GM04504 (cell line): ENCODE measurements at regions not wholly inside any gene's neighbourhood (a gene's known extent, or its start where the extent isn't known, plus 50 kb on each side); places are given as distances from the start of the nearest gene placed in this dataset.
"Not testable (repeated sequence)": the region's sequence is repeated elsewhere in the genome, so short reads cannot be mapped to it uniquely, and the experiment has no call there.

ENCODE experiments used
- DNase-seq: peaks from one replicate; pipeline ENCODE4 v3.0.0-alpha.2; 2012; ENCODE audit warnings: low read depth

DNA sequence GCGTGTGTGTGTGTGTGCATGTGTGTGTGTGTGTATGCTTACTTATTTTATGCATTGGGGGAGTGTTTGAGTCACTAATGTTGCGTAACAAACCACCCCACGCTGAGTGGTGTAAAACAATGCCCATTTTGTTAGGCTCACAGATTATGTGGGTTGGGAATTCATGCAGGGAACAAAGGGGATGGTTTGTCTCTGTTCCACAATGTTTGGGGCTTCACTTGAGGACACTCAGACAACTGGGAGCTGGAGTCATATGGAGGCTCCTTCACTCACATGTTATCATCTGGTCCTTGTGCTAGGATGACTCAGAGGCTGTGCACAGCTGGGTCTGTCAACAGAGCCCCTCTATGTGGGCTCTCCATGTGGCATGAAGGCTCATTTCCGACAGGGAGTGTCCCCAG is 51.3 kb upstream of the LARGE1 start:
- DNase-seq: no peak

DNA sequence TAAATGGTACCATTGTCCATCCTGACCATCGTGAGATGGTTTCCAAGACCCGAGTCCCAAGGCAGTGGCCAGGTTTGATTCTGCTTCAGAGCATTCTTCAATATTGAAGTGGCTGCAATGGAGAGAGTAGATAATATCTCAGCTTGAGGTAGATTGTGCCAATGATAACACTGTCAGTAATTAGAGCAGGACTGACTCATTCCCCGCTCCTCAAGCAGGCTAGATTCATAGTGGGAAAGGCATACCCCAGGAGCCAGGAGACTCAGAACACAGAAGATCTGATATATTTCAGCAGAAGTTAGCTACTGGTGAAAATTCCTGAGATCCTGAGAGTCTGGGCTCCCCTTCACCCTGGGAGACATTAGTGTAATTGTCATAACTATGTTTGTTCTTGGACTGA is 55.6 kb upstream of the LARGE1 start:
- DNase-seq: no peak

DNA sequence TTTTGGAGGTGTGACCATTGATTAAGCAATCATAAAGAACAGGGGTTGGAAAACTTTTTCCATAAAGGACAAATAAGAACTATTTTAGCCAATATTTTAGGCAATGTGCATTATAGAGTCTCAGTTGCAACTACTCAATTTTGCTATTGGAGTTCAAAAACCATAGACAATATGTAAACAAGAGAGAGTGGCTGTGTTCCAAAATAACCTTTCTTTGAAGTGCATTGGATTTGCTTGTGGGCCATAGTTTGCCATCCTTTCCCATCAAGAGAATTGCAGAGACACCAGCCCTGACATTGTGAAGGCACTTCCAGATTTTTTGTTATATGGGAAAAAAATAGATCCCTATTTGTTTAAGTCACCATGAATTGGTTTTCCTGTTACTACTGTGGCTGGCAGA is 63.3 kb upstream of the LARGE1 start:
- no peak for DNase-seq

DNA sequence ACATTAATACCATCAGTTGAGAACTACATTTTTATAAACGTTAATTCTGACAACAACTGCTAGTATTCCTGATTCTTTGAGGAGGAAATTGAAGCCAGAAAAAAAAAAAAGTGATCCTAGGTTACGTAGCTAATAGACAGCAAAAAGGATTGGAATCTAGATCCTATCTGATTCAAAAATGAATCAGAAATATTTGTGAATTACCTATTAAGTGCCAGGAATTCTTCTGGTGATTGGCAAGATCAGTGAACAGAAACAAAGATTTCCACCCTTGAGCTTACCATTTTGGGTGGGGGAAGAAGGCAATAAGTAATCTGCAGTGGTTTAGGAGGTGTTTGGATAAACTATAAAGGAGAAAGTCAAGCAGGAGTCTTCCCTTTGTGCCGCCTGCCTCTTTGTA is 63.9 kb upstream of the LARGE1 start:
- DNase-seq: no peak

DNA sequence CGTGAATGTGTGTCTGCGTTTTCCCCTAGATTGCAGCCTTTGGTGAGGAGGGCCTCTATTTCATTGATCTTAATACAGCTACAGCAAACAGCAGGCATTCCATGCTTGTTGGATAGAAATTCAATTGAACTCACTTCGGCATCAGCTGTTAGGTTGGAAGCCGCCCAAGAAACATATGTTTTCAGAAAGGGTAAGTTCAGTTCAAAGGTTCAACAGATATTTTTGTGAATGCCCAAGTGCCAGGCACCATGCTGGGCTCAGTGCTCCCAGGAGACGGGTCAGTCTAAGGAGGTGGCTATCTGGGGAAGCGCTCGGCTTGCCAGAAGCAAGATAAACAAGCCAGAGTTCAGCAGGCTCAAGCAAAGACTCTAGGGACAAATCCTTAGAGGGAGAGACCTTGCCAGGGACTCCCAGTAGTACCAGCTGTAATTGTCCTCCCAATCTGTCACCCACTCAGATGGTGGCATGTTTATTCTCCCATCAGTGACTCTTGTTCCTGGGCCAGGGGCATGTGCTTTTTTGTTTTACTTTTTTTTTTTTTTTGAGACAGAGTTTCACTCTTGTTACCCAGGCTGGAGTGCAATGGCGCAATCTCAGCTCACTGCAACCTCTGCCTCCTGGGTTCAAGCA is 64.5 kb upstream of the LARGE1 start:
- DNase-seq: no peak

DNA sequence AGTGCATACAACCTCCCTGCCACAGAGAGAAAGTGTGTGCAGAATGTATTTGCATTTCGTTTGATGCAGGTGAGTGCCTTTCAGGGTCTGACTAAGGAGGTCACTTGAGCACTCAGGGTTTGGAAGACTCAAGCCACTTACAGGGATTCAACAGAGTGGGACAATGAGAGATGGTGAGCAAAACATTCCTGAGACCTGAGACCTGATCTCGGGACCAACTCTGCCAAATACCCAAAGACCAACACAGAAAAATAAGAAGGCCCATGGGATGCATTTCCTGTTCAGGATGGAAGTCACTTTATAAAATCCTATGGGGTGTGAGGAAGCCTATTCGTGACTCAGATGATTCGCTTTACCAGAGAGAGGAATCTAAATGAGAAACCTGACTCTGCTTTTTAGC is 65.2 kb upstream of the LARGE1 start:
- no peak for DNase-seq

DNA sequence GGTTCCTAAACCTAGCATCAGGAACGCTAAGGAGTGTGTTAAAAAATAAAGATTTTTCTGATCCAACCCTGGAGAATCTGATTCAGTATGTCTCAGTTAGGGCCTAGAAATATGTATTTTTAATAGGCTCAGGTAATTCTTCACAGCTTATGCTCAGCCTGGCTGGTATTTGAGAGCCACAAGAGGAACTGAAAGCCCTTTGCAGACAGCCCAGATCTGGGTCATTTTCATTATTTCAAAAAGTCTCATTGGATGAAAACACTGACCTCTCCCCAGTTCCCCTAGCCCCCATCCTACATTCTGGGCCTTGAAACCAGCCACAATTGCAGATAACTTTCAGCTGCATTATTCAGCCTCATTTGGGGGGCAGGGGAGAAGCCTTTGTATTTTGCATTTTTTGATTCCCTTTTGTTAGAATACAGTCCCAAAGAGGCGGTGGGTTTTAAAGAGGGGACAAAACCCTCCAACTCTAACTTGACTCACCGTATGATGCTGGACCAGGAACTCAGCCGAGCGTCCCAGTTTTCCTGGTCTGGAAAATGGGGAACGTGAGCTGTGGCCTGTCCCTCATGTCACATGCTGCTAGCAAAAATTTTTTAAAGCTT is 66.0 kb upstream of the LARGE1 start:
- DNase-seq: no peak

DNA sequence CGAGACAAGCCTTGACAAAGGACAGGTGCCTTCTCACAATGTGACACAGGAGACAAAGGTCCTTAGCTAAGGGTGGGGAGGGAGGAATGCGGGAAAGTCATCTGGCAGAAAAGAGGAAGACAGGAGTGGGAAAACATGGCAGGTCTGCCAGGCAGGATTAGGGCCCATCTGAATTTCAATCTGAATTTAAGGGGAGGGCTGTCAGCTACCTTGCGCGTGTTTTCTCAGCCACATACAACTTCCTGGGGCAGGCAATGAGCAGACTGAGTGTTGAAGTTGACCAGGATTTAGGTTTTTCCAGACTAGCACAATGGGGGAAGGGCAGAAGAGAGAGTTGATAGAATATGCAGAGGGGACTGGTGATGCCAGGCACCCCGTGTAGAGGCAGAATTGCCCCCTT is 66.7 kb upstream of the LARGE1 start:
- no peak for DNase-seq

DNA sequence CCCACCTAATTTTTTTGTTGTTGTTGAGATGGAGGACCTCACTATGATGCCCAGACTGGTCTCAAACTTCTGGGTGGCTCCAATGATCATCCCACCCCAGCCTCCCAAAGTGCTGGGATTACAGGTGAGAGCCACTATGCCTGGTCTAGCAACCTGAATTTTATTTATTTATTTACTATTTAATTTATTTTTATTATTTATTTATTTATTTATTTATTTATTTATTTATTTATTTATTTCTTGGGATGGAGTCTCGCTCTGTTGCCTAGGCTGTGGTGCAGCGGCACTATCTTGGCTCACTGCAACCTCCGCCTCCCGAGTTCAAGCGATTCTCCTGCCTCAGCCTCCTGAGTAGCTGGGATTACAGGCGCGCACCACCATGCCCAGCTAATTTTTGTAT is 69.0 kb upstream of the LARGE1 start:
- not testable (repeated sequence) for DNase-seq

DNA sequence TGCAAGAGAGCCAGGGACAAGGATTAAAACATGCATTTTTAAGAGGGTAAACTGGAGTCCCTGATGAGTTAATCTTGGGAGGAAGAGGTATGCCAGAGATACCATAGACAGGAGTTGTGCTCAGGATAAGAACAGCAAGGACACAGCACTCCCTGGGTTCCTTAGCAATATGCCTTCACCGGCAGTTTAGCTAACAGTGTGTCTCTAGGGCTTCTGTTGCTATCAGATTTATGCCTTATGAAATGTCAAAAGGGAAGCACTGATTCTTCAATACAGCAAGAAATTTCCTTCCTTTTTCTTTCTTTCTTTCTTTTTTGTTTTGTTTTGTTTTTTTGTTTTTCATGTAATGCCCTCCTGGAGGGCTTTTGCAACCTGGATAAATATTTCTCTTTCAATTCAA is 71.3 kb upstream of the LARGE1 start:
- DNase-seq: no peak

DNA sequence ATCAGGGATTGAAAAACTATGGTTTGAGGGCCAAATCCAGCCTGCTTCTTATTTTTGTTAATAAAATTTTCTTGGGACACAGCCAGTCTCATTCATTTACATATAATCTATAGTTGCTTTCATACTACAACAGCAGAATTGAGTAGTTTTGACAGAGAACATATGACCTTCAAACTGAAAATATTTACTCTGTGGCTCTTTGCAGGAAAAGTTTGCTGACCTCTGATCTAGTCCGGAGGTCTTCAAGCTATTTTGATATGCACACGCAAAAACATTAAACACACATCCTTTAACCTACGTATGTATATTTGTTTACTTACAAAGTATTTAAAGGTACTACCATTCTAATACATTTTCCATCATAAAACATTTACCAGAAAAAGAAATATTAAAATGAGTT is 76.5 kb upstream of the LARGE1 start:
- no peak for DNase-seq

DNA sequence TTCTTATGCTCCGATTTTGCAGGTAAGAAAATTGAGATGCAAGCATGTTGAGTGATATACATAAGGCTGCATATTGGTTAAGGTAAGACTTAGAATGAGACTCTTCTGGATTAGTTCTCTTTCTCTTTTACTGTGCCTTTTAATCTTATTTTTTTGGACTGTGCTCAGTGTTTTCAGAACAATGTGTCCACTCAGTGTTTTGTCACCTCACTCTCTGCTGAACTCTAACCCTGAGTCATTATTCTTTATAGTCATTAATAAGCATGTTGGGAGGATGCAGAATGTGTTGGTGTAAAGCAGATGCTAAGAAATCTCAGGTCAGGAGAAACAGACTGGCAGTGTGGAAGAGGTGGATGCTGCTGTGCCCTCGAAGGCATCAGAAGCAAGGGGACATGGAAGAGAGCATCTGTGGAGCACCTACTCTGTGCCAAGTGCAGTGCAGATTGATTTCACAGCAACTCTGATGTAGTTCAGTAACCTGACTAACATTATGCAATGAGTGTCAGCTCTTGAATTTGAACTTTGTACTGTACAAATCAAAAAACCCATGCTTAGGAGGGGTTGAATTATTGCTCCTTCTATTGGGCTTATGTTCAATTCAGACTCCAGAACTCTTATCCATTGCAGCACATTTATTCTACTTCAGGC is 80.7 kb upstream of the LARGE1 start:
- no peak for DNase-seq

DNA sequence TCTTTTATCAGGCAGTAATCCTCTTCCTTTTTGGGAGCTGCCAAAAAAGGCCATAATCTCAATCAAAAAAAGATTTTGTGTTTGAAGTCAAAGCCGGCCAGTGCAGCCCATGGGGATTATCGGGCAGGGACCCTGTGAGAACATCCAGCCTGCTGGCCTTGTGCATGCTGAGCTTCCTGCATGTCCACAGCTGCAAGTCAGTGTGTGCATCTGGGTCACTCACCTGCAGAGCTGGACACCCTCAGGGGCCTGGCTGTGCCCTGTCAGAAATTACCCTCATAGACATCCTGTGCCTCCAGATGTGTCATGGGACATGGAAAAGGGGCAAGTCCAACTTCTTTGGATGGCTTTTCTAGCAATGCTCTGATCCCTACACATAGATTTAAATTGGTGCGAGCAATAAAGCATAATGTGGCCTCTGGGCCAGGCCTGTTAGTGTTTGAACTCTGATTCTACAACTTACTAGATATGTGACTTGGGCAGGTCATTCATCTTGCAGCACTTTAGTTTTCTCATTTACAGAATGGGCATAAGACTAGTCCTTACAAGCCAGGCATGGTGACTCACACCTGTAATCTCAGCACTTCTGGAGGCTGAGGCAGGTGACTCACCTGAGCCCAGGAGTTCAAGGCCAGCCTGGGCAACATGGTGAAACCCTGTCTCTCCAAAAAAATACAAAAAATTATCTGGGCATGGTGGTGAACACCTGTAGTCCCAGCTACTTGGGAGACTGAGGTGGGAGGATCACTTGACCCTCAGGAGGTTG is 81.6 kb upstream of the LARGE1 start:
- no peak for DNase-seq

DNA sequence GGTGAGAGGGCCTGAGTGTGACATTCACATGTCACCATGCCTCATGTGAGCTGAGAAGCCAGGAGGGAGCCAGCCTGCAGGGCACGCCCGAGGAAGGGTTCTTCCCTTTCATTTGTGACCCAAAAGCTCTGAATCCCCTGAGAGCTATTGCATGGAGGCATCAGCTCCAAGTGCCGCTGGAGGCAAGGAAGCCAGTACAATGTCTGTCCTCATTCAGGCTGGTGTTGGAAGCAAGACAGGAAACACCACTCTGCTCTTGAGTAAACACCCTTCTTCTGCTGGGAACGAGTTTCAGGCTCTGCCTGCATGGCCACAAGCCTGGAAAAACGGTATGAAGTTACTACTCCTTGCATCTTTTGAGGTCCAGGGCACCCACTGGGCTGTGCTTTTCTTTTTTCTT is 83.8 kb upstream of the LARGE1 start:
- DNase-seq: no peak

DNA sequence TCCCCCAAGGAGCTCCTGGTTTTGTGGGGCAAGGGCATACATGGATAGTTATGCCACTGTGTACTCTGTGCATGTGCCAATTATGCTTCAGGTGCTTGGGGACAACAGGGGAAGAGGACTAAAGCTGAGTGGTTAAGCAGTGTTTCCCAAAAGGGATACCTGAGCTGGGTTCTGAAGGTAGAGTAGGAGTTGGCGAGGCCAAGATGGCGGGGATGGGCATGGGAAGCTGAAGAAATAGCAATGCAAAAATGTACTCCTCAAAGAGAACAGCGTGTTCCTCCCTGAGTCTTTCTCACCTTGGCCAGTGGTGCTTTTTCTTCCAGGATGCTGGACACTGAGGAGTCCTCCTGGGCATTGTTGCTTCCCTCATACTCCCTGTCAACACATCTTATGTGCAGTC is 90.0 kb upstream of the LARGE1 start:
- DNase-seq: no peak

DNA sequence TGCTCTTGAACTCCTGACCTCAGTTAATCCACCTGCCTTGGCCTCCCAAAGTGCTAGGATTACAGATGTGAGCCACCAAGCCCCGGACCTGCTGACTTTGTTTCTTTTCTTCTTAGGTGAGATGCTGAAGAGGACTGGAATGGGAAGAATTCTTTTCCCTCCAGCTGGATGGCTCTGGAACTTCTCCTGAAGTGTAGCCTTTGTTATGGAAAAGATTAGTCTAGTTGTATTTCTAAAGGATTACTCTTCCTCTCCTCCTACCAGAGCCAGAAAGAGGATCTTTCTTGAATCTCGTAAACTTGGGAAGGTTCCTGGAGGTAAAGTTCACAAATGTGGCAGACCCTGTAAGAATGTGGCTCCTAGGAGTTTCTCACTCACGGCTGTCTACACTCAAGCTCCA is 95.4 kb upstream of the LARGE1 start:
- DNase-seq: no peak

DNA sequence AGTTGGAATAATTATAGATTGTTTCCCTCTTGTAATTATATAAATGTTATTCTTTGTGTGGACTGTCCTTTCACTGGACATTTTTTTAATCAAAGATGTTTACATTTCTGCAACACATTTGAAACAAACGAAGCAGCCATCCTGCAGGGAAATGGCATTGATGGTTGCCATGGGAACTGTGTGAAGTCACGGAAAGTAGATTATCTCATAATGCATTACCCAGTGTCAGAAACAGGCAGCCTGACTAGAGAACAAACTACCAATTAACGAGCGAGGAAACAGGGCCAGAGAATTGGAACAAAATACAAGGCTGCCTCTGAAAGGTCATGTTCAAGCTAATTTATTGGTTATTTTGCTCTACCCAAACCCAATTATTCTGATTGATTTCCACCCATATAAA is 96.9 kb upstream of the LARGE1 start:
- DNase-seq: no peak

DNA sequence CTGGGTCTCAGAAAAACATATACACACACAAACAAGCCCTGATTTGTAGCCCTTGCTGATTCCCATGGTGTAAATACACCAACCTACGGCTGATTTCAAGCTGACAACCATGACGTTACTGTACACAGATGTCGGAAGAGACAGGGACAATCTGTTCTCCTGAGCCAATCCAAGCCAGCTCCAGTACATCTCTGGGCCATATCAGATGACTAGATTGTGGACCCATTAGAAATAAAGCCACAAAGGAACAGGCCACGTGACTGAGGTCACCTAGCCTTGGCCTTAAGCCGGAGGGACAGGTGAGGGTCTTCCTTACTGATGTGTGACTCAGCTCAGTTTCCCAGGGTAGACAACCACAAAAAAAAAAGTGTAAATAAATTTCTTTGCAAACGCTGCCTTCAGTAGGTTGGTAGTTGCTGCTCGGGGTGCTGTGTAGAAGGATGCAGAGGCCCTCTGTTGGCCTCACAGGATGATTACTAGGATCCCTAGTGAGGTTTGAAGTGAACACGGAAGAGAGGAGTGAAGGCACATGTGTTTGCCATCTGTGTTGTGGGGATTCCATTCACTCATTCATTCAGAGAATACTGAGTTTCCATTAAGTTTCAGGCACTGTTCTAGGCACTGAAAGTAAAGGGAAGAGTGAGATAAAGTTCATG is 99.0 kb upstream of the LARGE1 start:
- DNase-seq: no peak

DNA sequence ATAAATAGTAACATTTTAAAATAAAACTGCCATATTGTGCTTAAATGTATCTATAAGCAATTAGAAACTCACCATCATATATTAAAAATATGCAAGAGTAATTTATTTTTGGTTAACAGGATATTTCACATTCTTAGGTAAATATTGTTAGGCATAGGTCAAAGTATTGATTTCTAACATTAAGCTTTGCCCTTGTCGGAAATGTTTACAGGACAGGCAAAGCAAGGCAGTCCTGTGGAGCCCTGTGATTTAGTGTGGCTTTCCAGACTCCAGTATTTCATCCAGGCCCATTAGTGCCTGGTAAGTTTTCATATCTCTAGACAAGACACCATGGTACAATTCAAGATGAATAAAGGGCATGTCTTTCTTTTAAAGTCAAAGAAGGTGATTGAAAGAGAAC is 114.9 kb upstream of the LARGE1 start:
- no peak for DNase-seq

DNA sequence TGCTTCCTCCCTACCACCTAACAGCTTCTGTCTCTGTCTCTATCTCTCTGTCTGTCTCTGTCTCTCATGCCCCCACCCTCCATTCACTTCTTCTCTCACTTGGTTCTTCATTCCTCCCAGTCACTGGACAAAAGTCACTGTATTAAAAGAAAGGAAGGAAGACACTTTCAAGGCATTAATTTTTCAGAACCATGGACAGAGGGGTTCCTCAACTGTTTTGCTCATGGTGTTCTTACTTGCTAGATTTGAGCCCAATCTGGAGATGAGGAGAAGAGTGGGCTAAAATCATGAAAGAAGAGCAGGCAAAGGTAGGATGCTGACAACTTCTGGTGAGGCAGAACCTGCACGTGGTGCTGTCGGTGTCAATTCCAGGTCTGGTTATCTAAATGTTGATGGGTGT is 116.7 kb upstream of the LARGE1 start:
- no peak for DNase-seq

DNA sequence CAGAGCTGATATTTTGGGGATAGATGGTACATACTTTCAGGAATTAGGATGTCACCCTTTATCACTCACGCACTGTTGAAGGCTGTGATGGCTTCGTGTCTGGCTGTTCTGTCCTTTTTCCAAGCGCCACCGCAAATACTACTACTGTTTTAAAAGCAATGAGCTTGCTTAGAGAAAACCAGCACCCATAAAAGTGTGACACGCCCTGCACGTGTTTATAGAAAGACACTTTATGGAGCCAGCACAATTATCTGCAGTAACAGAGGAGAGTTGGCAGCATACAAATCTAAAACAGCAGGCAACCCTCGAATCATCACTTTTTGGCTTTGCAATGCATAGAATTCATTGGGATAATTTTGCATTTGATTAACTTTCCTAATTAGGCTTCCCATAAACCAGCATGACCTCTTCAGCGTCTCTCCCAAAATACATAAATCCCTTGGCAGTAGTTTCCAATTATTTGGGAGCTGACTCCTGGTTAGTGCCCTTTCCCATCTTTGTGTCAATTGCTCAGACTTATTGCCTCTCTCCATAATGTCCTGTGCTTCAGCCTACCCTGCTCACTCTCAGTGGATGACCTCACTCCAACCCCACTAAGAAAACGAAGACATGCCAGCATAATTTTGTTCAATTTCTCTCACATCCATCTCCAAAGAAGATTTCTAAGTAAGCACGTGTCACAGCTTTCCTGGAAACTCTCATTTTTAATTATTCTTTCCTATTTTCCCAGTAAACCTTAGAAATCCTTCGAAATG is 118.7 kb upstream of the LARGE1 start:
- no peak for DNase-seq

DNA sequence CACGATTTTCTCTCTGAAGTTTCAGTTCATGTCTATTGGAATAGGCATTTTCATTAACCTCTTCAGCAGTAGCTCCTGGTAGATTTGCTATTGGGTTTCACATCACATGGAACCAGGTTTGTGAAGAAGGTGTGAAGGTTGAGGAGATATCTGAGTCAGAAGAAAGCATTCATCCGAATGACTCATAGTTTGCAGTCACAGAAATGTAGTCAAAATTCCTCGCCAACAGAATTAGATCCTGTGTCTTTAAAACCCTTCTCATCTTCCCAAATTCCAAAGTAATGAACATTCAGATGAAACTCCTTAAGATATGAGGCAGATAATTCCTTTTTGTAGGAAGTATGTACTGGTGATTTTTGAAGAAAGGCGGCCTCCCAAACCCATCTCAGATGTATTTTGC is 125.0 kb upstream of the LARGE1 start:
- DNase-seq: no peak
